H1 (cell line): ENCODE measurements at regions not wholly inside any gene's neighbourhood (a gene's known extent, or its start where the extent isn't known, plus 50 kb on each side); places are given as distances from the start of the nearest gene placed in this dataset.

Experiments used
- CTCF ChIA-PET: fragments of 300-600 bp; sonication (Branson Sonifier 250); formaldehyde crosslinking; loops from one replicate; lab custom pipeline; 2021; ENCODE audit not compliant: partially characterized antibody; lab: Charles Lee
- POLR2A ChIA-PET: fragments of 300-600 bp; sonication (Branson Sonifier 250); formaldehyde crosslinking; loops from one replicate; lab custom pipeline; 2021; ENCODE audit warnings: inconsistent platforms; ENCODE audit not compliant: partially characterized antibody; lab: Charles Lee
- DNase-seq, 2 experiments: peaks; one replicate each; pipeline versions ENCODE4 v3.0.0 to v3.0.0-alpha.2; 2010 to 2022; ENCODE audit warnings: low spot score in 2 of 2, low read depth in 1 of 2, mixed read lengths in 1 of 2
- FAIRE-seq: peaks from 2 replicates; lab custom pipeline; 2011; peaks lifted over from hg19 to GRCh38; lab: Jason Lieb, UNC
- H2AFZ ChIP-seq: 2 replicates; pipeline ENCODE4 v1.8.1; 2012; ENCODE audit warnings: low read length, inconsistent platforms
- H2AK5ac ChIP-seq: 2 replicates; pipeline ENCODE4 v1.6.1; 2013; ENCODE audit warnings: low read depth, low read length
- H2BK120ac ChIP-seq: replicated peaks from 2 replicates; pipeline ENCODE3; 2013; ENCODE audit warnings: low read depth, low read length, inconsistent platforms
- H2BK12ac ChIP-seq: 2 replicates; pipeline ENCODE4 v1.6.1; 2013; ENCODE audit warnings: low read depth, low read length
- H2BK15ac ChIP-seq: 2 replicates; pipeline ENCODE4 v1.6.1; 2013; ENCODE audit warnings: low read length
- H2BK20ac ChIP-seq: 2 replicates; pipeline ENCODE4 v1.6.1; 2013; ENCODE audit warnings: low read length
- H2BK5ac ChIP-seq: 2 replicates; pipeline ENCODE4 v1.6.1; 2013; ENCODE audit warnings: low read depth, low read length
- H3K14ac ChIP-seq: 2 replicates; pipeline ENCODE4 v1.6.1; 2013; ENCODE audit warnings: inconsistent platforms; ENCODE audit not compliant: insufficient read length
- H3K18ac ChIP-seq: 2 replicates; pipeline ENCODE4 v1.6.1; 2013; ENCODE audit warnings: low read length; ENCODE audit errors: extremely low read depth
- H3K23ac ChIP-seq: 2 replicates; pipeline ENCODE4 v1.6.1; 2013; ENCODE audit warnings: inconsistent platforms; ENCODE audit not compliant: insufficient read length
- H3K23me2 ChIP-seq: 2 replicates; pipeline ENCODE4 v1.6.1; 2013; ENCODE audit warnings: low read depth, low read length
- H3K27ac ChIP-seq: 2 replicates; pipeline ENCODE4 v1.6.1; 2011; ENCODE audit warnings: low read depth, low read length, inconsistent platforms
- H3K27me3 ChIP-seq, 4 experiments: replicated peaks in 1 of 4; 1 replicate in 1 of 4; 2 replicates in 3 of 4; pipeline versions ENCODE4 v1.6.1 to v1.8.1; 2011 to 2013; ENCODE audit warnings: low read length in 3 of 4, mild to moderate bottlenecking in 3 of 4, inconsistent platforms in 2 of 4, mixed read lengths in 2 of 4, moderate library complexity in 1 of 4; ENCODE audit not compliant: control insufficient read depth in 3 of 4, insufficient read depth in 3 of 4; ENCODE audit errors: extremely low read depth in 1 of 4
- H3K36me3 ChIP-seq, 4 experiments: 2 replicates each; pipeline versions ENCODE4 v1.6.1 to v1.8.1; 2011 to 2013; ENCODE audit warnings: mild to moderate bottlenecking in 4 of 4, low read length in 3 of 4, moderate library complexity in 2 of 4, control low read depth in 1 of 4, inconsistent platforms in 1 of 4; ENCODE audit not compliant: insufficient read depth in 4 of 4, control insufficient read depth in 2 of 4
- H3K4ac ChIP-seq: replicated peaks from 2 replicates; pipeline ENCODE3; 2013; ENCODE audit warnings: low read length, low read depth, mixed read lengths, inconsistent platforms; ENCODE audit not compliant: insufficient read length
- H3K4me1 ChIP-seq, 4 experiments: replicated peaks in 1 of 4; 1 replicate in 1 of 4; 2 replicates in 3 of 4; pipeline versions ENCODE4 v1.6.1 to v1.8.1; 2011 to 2013; ENCODE audit warnings: low read length in 3 of 4, inconsistent platforms in 2 of 4, mixed read lengths in 1 of 4; ENCODE audit not compliant: insufficient read depth in 4 of 4, control insufficient read depth in 3 of 4
- H3K4me2 ChIP-seq, 2 experiments: 2 replicates each; pipeline versions ENCODE4 v1.6.1 to v1.8.1; 2011 to 2013; ENCODE audit warnings: low read depth in 2 of 2, low read length in 2 of 2, control low read depth in 1 of 2, inconsistent platforms in 1 of 2, mild to moderate bottlenecking in 1 of 2; ENCODE audit not compliant: insufficient read depth in 1 of 2
- H3K4me3 ChIP-seq, 4 experiments: fragments of 200-600, 300-600 bp in 1 of 4; sonication (generic), shearing (Covaris generic), sonication (Bioruptor Twin) in 1 of 4; 2 replicates each; pipeline versions ENCODE4 v1.5.1 to v1.8.1; 2011 to 2016; ENCODE audit warnings: low read length in 4 of 4, low read depth in 3 of 4, control low read depth in 2 of 4, inconsistent platforms in 2 of 4, mild to moderate bottlenecking in 2 of 4, mixed read lengths in 1 of 4, moderate library complexity in 1 of 4; ENCODE audit not compliant: insufficient read depth in 2 of 4; ENCODE audit errors: extremely low read depth in 1 of 4
- H3K56ac ChIP-seq: replicated peaks from 2 replicates; pipeline ENCODE3; 2013; ENCODE audit warnings: low read depth, mild to moderate bottlenecking, mixed read lengths, low read length, inconsistent platforms; ENCODE audit not compliant: insufficient read length
- H3K79me1 ChIP-seq: 2 replicates; pipeline ENCODE4 v1.6.1; 2013; ENCODE audit warnings: low read depth, low read length, control low read depth
- H3K79me2 ChIP-seq, 2 experiments: 2 replicates each; pipeline versions ENCODE4 v1.6.1 to v1.8.1; 2012 to 2013; ENCODE audit warnings: low read length in 2 of 2, mild to moderate bottlenecking in 2 of 2, inconsistent platforms in 1 of 2; ENCODE audit not compliant: insufficient read depth in 2 of 2, control insufficient read depth in 1 of 2
- H3K9ac ChIP-seq, 4 experiments: replicated peaks in 1 of 4; 1 replicate in 1 of 4; 2 replicates in 3 of 4; pipeline versions ENCODE4 v1.6.1 to v1.8.1; 2011 to 2013; ENCODE audit warnings: low read depth in 3 of 4, low read length in 3 of 4, control low read depth in 2 of 4, mild to moderate bottlenecking in 2 of 4, moderate library complexity in 2 of 4, inconsistent platforms in 1 of 4; ENCODE audit errors: extremely low read depth in 1 of 4
- H3K9me3 ChIP-seq, 2 experiments: 2 replicates each; pipeline versions ENCODE4 v1.6.1 to v1.8.1; 2012 to 2013; ENCODE audit warnings: mild to moderate bottlenecking in 2 of 2, moderate library complexity in 2 of 2, control low read depth in 1 of 2, inconsistent platforms in 1 of 2, low read depth in 1 of 2, low read length in 1 of 2, mixed read lengths in 1 of 2; ENCODE audit not compliant: insufficient read depth in 2 of 2
- H4K20me1 ChIP-seq, 2 experiments: replicated peaks in 1 of 2; 2 replicates each; pipeline versions ENCODE3 to v1.8.1; 2011 to 2013; ENCODE audit warnings: inconsistent platforms in 2 of 2, low read length in 2 of 2, mild to moderate bottlenecking in 1 of 2; ENCODE audit not compliant: insufficient read depth in 2 of 2, control insufficient read depth in 1 of 2
- H4K5ac ChIP-seq: 2 replicates; pipeline ENCODE4 v1.6.1; 2013; ENCODE audit warnings: low read length, low read depth, mixed read lengths, inconsistent platforms; ENCODE audit not compliant: insufficient read length
- H4K8ac ChIP-seq: 2 replicates; pipeline ENCODE4 v1.8.0; 2013; ENCODE audit warnings: mild to moderate bottlenecking, moderate library complexity, low read length, inconsistent platforms; ENCODE audit not compliant: insufficient read depth; ENCODE audit errors: extremely low read depth
- H4K91ac ChIP-seq: replicated peaks from 2 replicates; pipeline ENCODE3; 2013; ENCODE audit warnings: low read length, mixed read lengths, inconsistent platforms; ENCODE audit not compliant: insufficient read length
- CHD2 ChIP-seq: IDR thresholded peaks from 2 replicates; pipeline ENCODE4 v1.6.1; 2012; ENCODE audit warnings: low read length, improper control_type of control experiment
- CTCF ChIP-seq, 3 experiments: IDR thresholded peaks; 1 replicate in 2 of 3; 2 replicates in 1 of 3; pipeline versions ENCODE4 v1.5.1 to v1.6.1; 2011; ENCODE audit warnings: low read length in 3 of 3, mild to moderate bottlenecking in 3 of 3, inconsistent platforms in 2 of 3, low read depth in 1 of 3, moderate library complexity in 1 of 3; ENCODE audit not compliant: insufficient read depth in 1 of 3; ENCODE audit errors: control extremely low read depth in 1 of 3
- FOSL1 ChIP-seq: IDR thresholded peaks from 2 replicates; pipeline ENCODE4 v1.6.1; 2011; ENCODE audit warnings: mild to moderate bottlenecking, low read depth, low read length, moderate library complexity; ENCODE audit not compliant: insufficient read depth
- GABPA ChIP-seq: IDR thresholded peaks from 2 replicates; pipeline ENCODE4 v1.6.1; 2011; ENCODE audit warnings: mild to moderate bottlenecking, low read length, moderate library complexity, borderline replicate concordance; ENCODE audit not compliant: insufficient read depth
- MAX ChIP-seq: IDR thresholded peaks from 2 replicates; pipeline ENCODE4 v1.6.1; 2012; ENCODE audit warnings: inconsistent platforms
- POLR2A ChIP-seq, 2 experiments: IDR thresholded peaks; 1 replicate in 1 of 2; 2 replicates in 1 of 2; pipeline ENCODE4 v1.6.1; 2011; ENCODE audit warnings: low read depth in 2 of 2, low read length in 2 of 2, mild to moderate bottlenecking in 2 of 2; ENCODE audit errors: control extremely low read depth in 1 of 2
- RBBP5 ChIP-seq: IDR thresholded peaks from 2 replicates; pipeline ENCODE4 v1.7.1; 2012; ENCODE audit warnings: low read depth, mild to moderate bottlenecking, inconsistent platforms, low read length, moderate library complexity, borderline replicate concordance
- SAP30 ChIP-seq: fragments of 300-600 bp; sonication (generic); IDR thresholded peaks from 2 replicates; pipeline ENCODE4 v1.7.1; 2012; ENCODE audit warnings: low read length, moderate library complexity, mild to moderate bottlenecking, inconsistent platforms; ENCODE audit not compliant: insufficient read depth, insufficient replicate concordance
- USF2 ChIP-seq: IDR thresholded peaks from 2 replicates; pipeline ENCODE4 v1.6.1; 2011; ENCODE audit warnings: low read length, improper control_type of control experiment
- WGBS, 2 experiments: shearing (Covaris generic) in 1 of 2; methylation state at CpG; one replicate each; pipeline versions ENCODE4 v1.1.6 to v1.1.7; 2013 to 2015; ENCODE audit warnings: low lambda C conversion rate in 2 of 2, mixed read lengths in 2 of 2, inconsistent platforms in 1 of 2, low coverage in 1 of 2, missing lambda C conversion rate in 1 of 2; ENCODE audit not compliant: insufficient replicate concordance in 2 of 2, insufficient coverage in 1 of 2, insufficient read length in 1 of 2; ENCODE audit errors: extremely low coverage in 1 of 2, missing lambda C conversion rate in 1 of 2; 5-methylcytosine and 5-hydroxymethylcytosine counted together

- CTCF ChIA-PET: no interaction called here
- H3K79me1 ChIP-seq: no peaks in the 10 kb centered on the region
- FAIRE-seq: no peak
- TF ChIP-seq RBBP5 (no peak), MAX (no peak), POLR2A (IDR thresholded peaks at IDR 0.05; ENCODE audit: control extremely low read depth in 1 of 2, low read depth in 2 of 2, low read length in 2 of 2) (no peak), CTCF (IDR thresholded peaks at IDR 0.05; ENCODE audit: control extremely low read depth in 1 of 3, insufficient read depth in 1 of 3, low read depth in 1 of 3, low read length in 3 of 3) (no peak), GABPA (no peak), USF2 (no peak), SAP30 (no peak), CHD2 (no peak), FOSL1 (no peak)
Measured at GRCh38 chr13:57862879-57863278, 231.3 kb downstream of the PCDH17 start.

More at GRCh38 chr13:57862879-57863278, 231.3 kb downstream of the PCDH17 start:
- peaks cover 0 to under 1% (median 0%) of the 10 kb centered on the region in 4 experiments; a peak in 1 of 8 replicates for H3K36me3 ChIP-seq
- H3K23ac ChIP-seq: no peak overlapping the region
- H3K56ac ChIP-seq: no peak overlapping the region
- H3K23me2 ChIP-seq: no peaks in the 10 kb centered on the region
- H4K5ac ChIP-seq: no peak overlapping the region
- no peaks in the 10 kb centered on the region for H3K27me3 ChIP-seq
- no peaks in the 10 kb centered on the region for H3K79me2 ChIP-seq
- H3K18ac ChIP-seq: no peak overlapping the region
- H2BK20ac ChIP-seq: no peak overlapping the region
- no peak overlapping the region for H3K4ac ChIP-seq
- H3K9me3 ChIP-seq: peaks cover 17 to 20% of the 10 kb centered on the region in 2 experiments
- no peak for DNase-seq
- H3K4me2 ChIP-seq: no peak overlapping the region
- H2BK15ac ChIP-seq: no peak overlapping the region
- no peaks in the 10 kb centered on the region for H4K20me1 ChIP-seq
- no peak overlapping the region for H3K27ac ChIP-seq
- H2BK120ac ChIP-seq: no peak overlapping the region
- POLR2A ChIA-PET: no interaction called here
- no peak overlapping the region for H3K4me3 ChIP-seq
- H3K9ac ChIP-seq: no peak overlapping the region
- H2BK12ac ChIP-seq: no peak overlapping the region
- H2BK5ac ChIP-seq: no peak overlapping the region
- no peak overlapping the region for H3K14ac ChIP-seq
- no peak overlapping the region for H2AK5ac ChIP-seq
- no peak overlapping the region for H4K91ac ChIP-seq
- H3K4me1 ChIP-seq: no peaks in the 10 kb centered on the region; a peak in 1 of 7 replicates
- no peak overlapping the region for H2AFZ ChIP-seq
- H4K8ac ChIP-seq: no peak overlapping the region
- whole genome bisulfite sequencing, 2 experiments: 91% methylated on average over 1 of the region's 1 CpG; no CpG with 5 or more reads in 1 of the 2 experiments
